D721Med (cell line): ENCODE measurements at regions not wholly inside any gene's neighbourhood (a gene's known extent, or its start where the extent isn't known, plus 50 kb on each side); places are given as distances from the start of the nearest gene placed in this dataset.
"Not testable (repeated sequence)": the region's sequence is repeated elsewhere in the genome, so short reads cannot be mapped to it uniquely, and the experiment has no call there.

Experiments
- DNase-seq: peaks from one replicate; pipeline ENCODE4 v3.0.0; 2011; ENCODE audit warnings: low spot score; ENCODE audit not compliant: insufficient read length
- FAIRE-seq: peaks from 2 replicates; lab custom pipeline; 2011; peaks lifted over from hg19 to GRCh38; lab: Jason Lieb, UNC
- TF ChIP-seq, protein P1 (sequence below): IDR thresholded peaks from 2 replicates; pipeline ENCODE4 v1.5.1; 2012; ENCODE audit warnings: mild to moderate bottlenecking, control low read depth; ENCODE audit not compliant: insufficient read depth; ENCODE audit errors: missing control alignments

DNA sequence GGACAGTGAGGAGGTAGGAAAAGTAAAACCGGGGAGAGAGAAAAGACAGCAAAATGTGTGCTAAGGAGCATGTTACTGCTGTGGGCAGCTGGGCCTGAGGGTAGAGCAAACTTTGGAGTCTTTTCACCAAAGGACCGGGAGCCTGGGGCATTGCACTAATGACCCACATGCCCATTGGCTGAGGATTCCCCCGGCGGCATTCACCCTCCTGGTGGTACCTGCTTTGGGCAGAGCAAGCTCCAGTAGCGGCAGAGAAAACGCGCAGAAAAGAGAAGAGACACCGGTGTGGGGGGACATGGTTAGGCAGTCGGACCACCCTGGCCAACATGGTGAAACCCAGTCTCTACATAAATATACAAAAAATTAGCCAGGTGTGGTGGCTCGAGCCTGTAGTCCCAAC lies 83.4 kb upstream of the ESRRB start:
- TF ChIP-seq, protein P1, sequence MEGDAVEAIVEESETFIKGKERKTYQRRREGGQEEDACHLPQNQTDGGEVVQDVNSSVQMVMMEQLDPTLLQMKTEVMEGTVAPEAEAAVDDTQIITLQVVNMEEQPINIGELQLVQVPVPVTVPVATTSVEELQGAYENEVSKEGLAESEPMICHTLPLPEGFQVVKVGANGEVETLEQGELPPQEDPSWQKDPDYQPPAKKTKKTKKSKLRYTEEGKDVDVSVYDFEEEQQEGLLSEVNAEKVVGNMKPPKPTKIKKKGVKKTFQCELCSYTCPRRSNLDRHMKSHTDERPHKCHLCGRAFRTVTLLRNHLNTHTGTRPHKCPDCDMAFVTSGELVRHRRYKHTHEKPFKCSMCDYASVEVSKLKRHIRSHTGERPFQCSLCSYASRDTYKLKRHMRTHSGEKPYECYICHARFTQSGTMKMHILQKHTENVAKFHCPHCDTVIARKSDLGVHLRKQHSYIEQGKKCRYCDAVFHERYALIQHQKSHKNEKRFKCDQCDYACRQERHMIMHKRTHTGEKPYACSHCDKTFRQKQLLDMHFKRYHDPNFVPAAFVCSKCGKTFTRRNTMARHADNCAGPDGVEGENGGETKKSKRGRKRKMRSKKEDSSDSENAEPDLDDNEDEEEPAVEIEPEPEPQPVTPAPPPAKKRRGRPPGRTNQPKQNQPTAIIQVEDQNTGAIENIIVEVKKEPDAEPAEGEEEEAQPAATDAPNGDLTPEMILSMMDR = no peak
- FAIRE-seq = no peak
- DNase-seq = no peak

DNA sequence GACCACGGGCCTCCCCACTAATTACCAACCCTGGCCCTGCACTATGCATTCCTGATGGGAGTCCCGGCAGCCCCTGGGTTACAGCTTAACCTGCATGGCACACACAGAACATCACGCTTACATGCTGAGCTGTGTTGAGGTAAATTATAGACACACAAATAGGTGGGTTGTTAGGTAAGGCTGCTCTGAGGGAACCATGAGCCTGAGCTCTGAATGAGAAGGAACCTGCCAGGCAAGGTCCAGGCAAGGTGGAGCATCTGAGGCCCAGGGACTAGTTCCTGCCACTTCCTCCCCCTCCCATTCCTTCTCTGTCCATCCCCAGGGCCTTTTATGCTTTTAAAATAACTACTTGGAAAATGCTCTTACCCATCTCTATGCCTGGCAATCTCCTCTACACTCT lies 82.7 kb upstream of the ESRRB start:
- TF ChIP-seq, protein P1 = no peak
- FAIRE-seq = no peak
- no peak for DNase-seq

DNA sequence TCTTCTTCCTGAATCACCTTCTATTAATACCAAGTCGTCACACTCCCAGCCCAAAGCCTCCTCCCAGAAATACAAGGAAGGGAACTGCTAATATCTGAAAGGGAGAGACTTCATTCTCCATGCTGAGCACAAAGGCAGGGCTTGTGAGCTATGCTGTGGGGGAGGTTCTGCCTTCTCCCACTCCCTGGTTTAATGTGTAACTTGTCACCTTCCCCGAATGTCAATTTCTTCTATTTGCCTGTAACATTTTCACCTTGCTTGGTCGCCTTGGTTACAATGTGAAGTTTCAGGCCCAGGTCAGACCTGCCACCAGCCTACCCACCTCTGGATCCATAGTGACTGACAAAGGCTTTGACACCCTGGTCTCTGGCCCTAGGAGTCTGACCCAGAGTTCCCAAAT lies 82.0 kb upstream of the ESRRB start:
- TF ChIP-seq, protein P1 = no peak
- FAIRE-seq = no peak
- DNase-seq = no peak

DNA sequence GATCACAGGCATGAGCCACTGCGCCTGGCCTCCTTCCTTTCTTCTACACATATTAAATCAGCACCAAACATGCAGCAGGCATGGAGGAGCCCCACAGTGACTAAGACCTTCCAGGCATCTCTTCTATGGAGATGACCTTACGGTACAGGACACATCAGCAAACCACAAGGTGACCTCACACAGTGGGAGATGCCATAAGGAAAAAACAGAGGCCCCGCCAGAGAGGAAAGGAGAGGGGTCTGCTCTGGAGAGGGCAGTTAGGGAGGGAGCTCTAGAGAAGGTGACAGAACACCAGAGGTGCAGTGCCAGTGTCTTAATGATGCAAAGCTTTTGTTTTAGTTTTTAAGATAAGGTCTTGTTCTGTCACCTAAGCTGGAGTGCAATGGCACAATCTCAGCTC lies 81.1 kb upstream of the ESRRB start:
- TF ChIP-seq, protein P1 = no peak
- no peak for DNase-seq
- FAIRE-seq = no peak

DNA sequence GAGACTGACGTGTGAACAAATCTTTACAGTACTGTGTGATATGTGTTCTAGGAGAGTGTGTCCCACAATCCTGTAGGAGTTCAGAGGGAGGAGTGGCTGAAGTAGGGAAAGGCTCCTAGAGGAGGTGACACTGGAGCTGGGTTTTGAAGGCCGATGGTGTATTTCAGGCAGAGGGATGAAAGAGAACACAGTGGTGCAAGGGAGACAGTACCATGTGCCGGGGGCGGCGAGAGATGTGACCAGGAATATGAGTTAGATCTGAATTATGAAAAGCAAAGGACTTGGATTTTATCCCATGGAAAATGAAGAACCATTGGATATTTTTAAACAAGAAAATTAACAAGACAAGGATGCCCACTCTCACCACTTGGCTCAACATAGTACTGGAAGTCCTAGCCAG lies 77.0 kb upstream of the ESRRB start:
- FAIRE-seq (no peak), DNase-seq (no peak)
- TF ChIP-seq, protein P1 = no peak

DNA sequence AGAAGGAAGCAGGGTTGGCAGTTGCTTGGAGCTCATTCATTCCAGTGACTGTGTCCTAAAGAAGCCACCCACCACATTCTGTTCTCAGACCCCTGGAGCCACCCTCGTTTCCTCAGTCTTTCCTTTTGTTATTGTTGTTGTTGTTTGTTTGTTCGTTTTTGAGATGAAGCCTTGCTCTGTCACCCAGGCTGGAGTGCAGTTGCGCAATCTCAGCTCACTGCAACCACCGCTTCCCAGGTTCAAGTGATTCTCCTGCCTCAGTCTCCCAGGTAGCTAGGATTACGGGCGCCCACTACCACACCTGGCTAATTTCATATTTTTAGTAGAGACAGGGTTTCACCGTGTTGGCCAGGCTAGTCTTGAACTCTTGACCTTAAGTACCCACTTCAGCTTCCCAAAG lies 72.7 kb upstream of the ESRRB start:
- DNase-seq, FAIRE-seq: not testable (repeated sequence)

DNA sequence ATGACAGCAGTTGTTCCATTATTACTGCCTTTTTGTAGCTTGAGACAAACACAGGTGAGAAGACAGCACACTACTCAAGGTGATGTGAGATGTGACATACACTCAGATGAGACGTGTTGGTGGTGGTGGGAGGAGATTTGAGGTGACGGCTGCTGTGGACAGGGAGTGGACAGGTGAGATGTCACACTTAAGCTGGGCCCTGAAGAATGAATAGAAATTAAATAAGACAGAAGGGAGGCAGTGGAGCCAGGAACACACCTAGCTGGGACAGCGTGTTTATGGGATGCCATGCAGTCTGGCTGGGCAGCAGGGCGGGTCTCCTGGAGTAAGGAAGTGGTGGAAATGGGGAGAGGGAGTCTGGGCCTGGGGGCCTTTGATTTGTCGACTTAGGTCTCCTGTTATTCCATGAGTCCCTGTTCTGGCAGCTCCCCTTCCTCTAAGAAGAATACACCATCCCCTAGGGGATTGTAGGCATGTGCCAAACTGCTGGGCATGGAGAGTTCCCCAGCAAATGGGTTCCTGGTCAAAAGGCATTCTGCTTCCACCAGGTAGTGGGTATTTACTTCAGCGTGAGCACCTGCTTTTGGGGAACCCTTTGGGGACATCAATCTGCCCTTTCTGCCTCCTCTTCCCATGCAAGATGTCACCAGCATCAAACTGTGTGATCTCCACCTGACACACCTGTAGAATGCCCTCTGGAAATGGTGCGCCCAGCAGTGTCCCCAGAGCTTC lies 71.2 kb upstream of the ESRRB start:
- TF ChIP-seq, protein P1 = no peak
- no peak for FAIRE-seq
- DNase-seq = no peak
